ENCODE measurements at regions not wholly inside any gene's neighbourhood (a gene's known extent, or its start where the extent isn't known, plus 50 kb on each side); places are given as distances from the start of the nearest gene placed in this dataset.

GRCh38 chrX:22325096-22325495 lies 52.4 kb downstream of the CBLL2 start:
- DNase-seq: no peak

GRCh38 chrX:22329783-22330182 lies 57.1 kb downstream of the CBLL2 start:
- no peak for DNase-seq

GRCh38 chrX:22338740-22339139 lies 66.0 kb downstream of the CBLL2 start:
- no peak for DNase-seq

GRCh38 chrX:22339459-22339858 lies 66.7 kb downstream of the CBLL2 start:
- no peak for DNase-seq

GRCh38 chrX:22340022-22340616 lies 67.4 kb downstream of the CBLL2 start:
- no peak for DNase-seq

- no peak for DNase-seq
These were observed 70.5 kb downstream of the CBLL2 start for GRCh38 chrX:22343192-22343591.

- DNase-seq: no peak
These were observed 73.2 kb downstream of the CBLL2 start for GRCh38 chrX:22345884-22346283.

GRCh38 chrX:22347491-22347890 lies 74.8 kb downstream of the CBLL2 start:
- no peak for DNase-seq

- DNase-seq: no peak
These were observed 76.4 kb downstream of the CBLL2 start for GRCh38 chrX:22349116-22349515.

GRCh38 chrX:22351076-22351475 lies 78.4 kb downstream of the CBLL2 start:
- no peak for DNase-seq

- no peak for DNase-seq
These were observed 79.3 kb downstream of the CBLL2 start for GRCh38 chrX:22351966-22352365.

- no peak for DNase-seq
These were observed 84.9 kb downstream of the CBLL2 start for GRCh38 chrX:22357621-22358020.

GRCh38 chrX:22360129-22360528 lies 87.4 kb downstream of the CBLL2 start:
- DNase-seq: no peak

- DNase-seq: no peak
These were observed 92.7 kb downstream of the CBLL2 start for GRCh38 chrX:22365460-22365859.

GRCh38 chrX:22366166-22366702 lies 93.5 kb downstream of the CBLL2 start:
- no peak for DNase-seq

GRCh38 chrX:22366906-22367305 lies 94.2 kb downstream of the CBLL2 start:
- no peak for DNase-seq

- DNase-seq: no peak
These were observed 100.4 kb downstream of the CBLL2 start for GRCh38 chrX:22373094-22373493.

GRCh38 chrX:22373766-22374165 lies 101.1 kb downstream of the CBLL2 start:
- no peak for DNase-seq

- no peak for DNase-seq
These were observed 103.7 kb downstream of the CBLL2 start for GRCh38 chrX:22376369-22376768.

- no peak for DNase-seq
These were observed 105.6 kb downstream of the CBLL2 start for GRCh38 chrX:22378296-22378695.

GRCh38 chrX:22383988-22384387 lies 111.3 kb downstream of the CBLL2 start:
- DNase-seq: no peak

GRCh38 chrX:22389556-22390179 lies 117.0 kb downstream of the CBLL2 start:
- no peak for DNase-seq

- DNase-seq: no peak
These were observed 119.6 kb downstream of the CBLL2 start for GRCh38 chrX:22392133-22392948.

- no peak for DNase-seq
These were observed 122.7 kb downstream of the CBLL2 start for GRCh38 chrX:22395372-22395771.
